ENCODE measurements at regions not wholly inside any gene's neighbourhood (a gene's known extent, or its start where the extent isn't known, plus 50 kb on each side); places are given as distances from the start of the nearest gene placed in this dataset.

- TF ChIP-seq CTCF (conservative IDR thresholded peaks at IDR 0.05; ENCODE audit: low read length) (no peak), EZH2phosphoT487 (IDR thresholded peaks at IDR 0.05; ENCODE audit: borderline replicate concordance, low read depth, low read length) (no peak)
Measured at GRCh38 chr5:54746777-54747398, 229.3 kb downstream of the SNX18 start.
